ENCODE measurements at regions not wholly inside any gene's neighbourhood (a gene's known extent, or its start where the extent isn't known, plus 50 kb on each side); places are given as distances from the start of the nearest gene placed in this dataset.

- Histone ChIP-seq H3K36me3 (ENCODE audit: control insufficient read depth, insufficient read depth, low read length) (no peaks in the 10 kb centered on the region), H4K8ac (ENCODE audit: low read depth, low read length) (no peak overlapping the region), H3K4ac (ENCODE audit: low read depth, low read length) (no peak overlapping the region)
Observed at GRCh38 chr11:25769287-25769686, 562.6 kb upstream of the ANO3 start.

GRCh38 chr11:25771605-25772004 lies 560.3 kb upstream of the ANO3 start:
- Histone ChIP-seq H2BK5ac (ENCODE audit: low read length) (no peak overlapping the region), H3K79me1 (ENCODE audit: low read length) (no peaks in the 10 kb centered on the region), H3K4me2 (ENCODE audit: low read length) (no peak overlapping the region), H2BK120ac (ENCODE audit: low read depth, low read length) (no peak overlapping the region), H3K4me3 (ENCODE audit: low read length) (no peak overlapping the region), H3K23ac (ENCODE audit: low read length) (no peak overlapping the region), H3K27ac (ENCODE audit: low read depth, low read length) (no peak overlapping the region), H3K4me1 (ENCODE audit: control insufficient read depth, low read depth, low read length) (no peaks in the 10 kb centered on the region), H2BK15ac (replicated peaks; ENCODE audit: low read depth) (no peak overlapping the region), H3K56ac (ENCODE audit: low read length) (no peak overlapping the region), H4K5ac (ENCODE audit: low read length) (no peak overlapping the region), H3K36me3 (ENCODE audit: control insufficient read depth, insufficient read depth, low read length) (no peaks in the 10 kb centered on the region), H3K27me3 (ENCODE audit: insufficient read depth, low read length, poor library complexity) (no peaks in the 10 kb centered on the region), H3K18ac (ENCODE audit: low read length) (no peak overlapping the region), H3K79me2 (ENCODE audit: control insufficient read depth, insufficient read depth, low read length) (no peaks in the 10 kb centered on the region), H3K4ac (ENCODE audit: low read depth, low read length) (no peak overlapping the region), H2AK5ac (ENCODE audit: low read length) (no peak overlapping the region), H4K8ac (ENCODE audit: low read depth, low read length) (no peak overlapping the region), H3K9ac (ENCODE audit: low read length) (no peak overlapping the region)
- no CpG with 5 or more reads among the region's 4 CpGs for WGBS (ENCODE audit: extremely low coverage, insufficient coverage, low lambda C conversion rate)
- DNase-seq, result no peak

More at GRCh38 chr11:25769287-25769686, 562.6 kb upstream of the ANO3 start:
- no peak overlapping the region for H3K4me2 ChIP-seq (ENCODE audit: low read length)
- DNase-seq, result no peak
- WGBS (ENCODE audit: extremely low coverage, insufficient coverage, low lambda C conversion rate), result no CpG with 5 or more reads among the region's 3 CpGs
- no peak overlapping the region for H2BK120ac ChIP-seq (ENCODE audit: low read depth, low read length)
- H2AK5ac ChIP-seq (ENCODE audit: low read length), result no peak overlapping the region
- no peak overlapping the region for H4K5ac ChIP-seq (ENCODE audit: low read length)
- no peaks in the 10 kb centered on the region for H3K79me2 ChIP-seq (ENCODE audit: control insufficient read depth, insufficient read depth, low read length)
- H3K4me1 ChIP-seq (ENCODE audit: control insufficient read depth, low read depth, low read length), result no peaks in the 10 kb centered on the region
- no peak overlapping the region for H2BK5ac ChIP-seq (ENCODE audit: low read length)
- H3K9ac ChIP-seq (ENCODE audit: low read length), result no peak overlapping the region
- H2BK15ac ChIP-seq (replicated peaks; ENCODE audit: low read depth), result no peak overlapping the region
- no peak overlapping the region for H3K27ac ChIP-seq (ENCODE audit: low read depth, low read length)
- H3K79me1 ChIP-seq (ENCODE audit: low read length), result no peaks in the 10 kb centered on the region
- H3K23ac ChIP-seq (ENCODE audit: low read length), result no peak overlapping the region
- no peak overlapping the region for H3K18ac ChIP-seq (ENCODE audit: low read length)
- no peak overlapping the region for H3K56ac ChIP-seq (ENCODE audit: low read length)
- no peak overlapping the region for H3K4me3 ChIP-seq (ENCODE audit: low read length)
- H3K27me3 ChIP-seq (ENCODE audit: insufficient read depth, low read length, poor library complexity), result no peaks in the 10 kb centered on the region

GRCh38 chr11:25775603-25776002 lies 556.3 kb upstream of the ANO3 start:
- Histone ChIP-seq H4K8ac (ENCODE audit: low read depth, low read length) (no peak overlapping the region), H3K9ac (ENCODE audit: low read length) (no peak overlapping the region), H3K23ac (ENCODE audit: low read length) (no peak overlapping the region), H3K4me3 (ENCODE audit: low read length) (no peak overlapping the region), H3K4me1 (ENCODE audit: control insufficient read depth, low read depth, low read length) (no peaks in the 10 kb centered on the region), H3K18ac (ENCODE audit: low read length) (no peak overlapping the region), H3K36me3 (ENCODE audit: control insufficient read depth, insufficient read depth, low read length) (no peaks in the 10 kb centered on the region), H2BK5ac (ENCODE audit: low read length) (no peak overlapping the region), H4K5ac (ENCODE audit: low read length) (no peak overlapping the region), H2BK120ac (ENCODE audit: low read depth, low read length) (no peak overlapping the region), H3K79me1 (ENCODE audit: low read length) (no peaks in the 10 kb centered on the region), H3K27me3 (ENCODE audit: insufficient read depth, low read length, poor library complexity) (no peaks in the 10 kb centered on the region), H3K4me2 (ENCODE audit: low read length) (no peak overlapping the region), H3K56ac (ENCODE audit: low read length) (no peak overlapping the region), H3K79me2 (ENCODE audit: control insufficient read depth, insufficient read depth, low read length) (no peaks in the 10 kb centered on the region), H3K4ac (ENCODE audit: low read depth, low read length) (no peak overlapping the region), H3K27ac (ENCODE audit: low read depth, low read length) (no peak overlapping the region), H2AK5ac (ENCODE audit: low read length) (no peak overlapping the region), H2BK15ac (replicated peaks; ENCODE audit: low read depth) (no peak overlapping the region)
- DNase-seq, result no peak
- no CpG with 5 or more reads among the region's 1 CpG for WGBS (ENCODE audit: extremely low coverage, insufficient coverage, low lambda C conversion rate)

GRCh38 chr11:25776238-25776637 lies 555.7 kb upstream of the ANO3 start:
- Histone ChIP-seq H3K4me2 (ENCODE audit: low read length) (no peak overlapping the region), H2BK15ac (replicated peaks; ENCODE audit: low read depth) (no peak overlapping the region), H3K4ac (ENCODE audit: low read depth, low read length) (no peak overlapping the region), H3K4me3 (ENCODE audit: low read length) (no peak overlapping the region), H4K8ac (ENCODE audit: low read depth, low read length) (no peak overlapping the region), H4K5ac (ENCODE audit: low read length) (no peak overlapping the region), H3K4me1 (ENCODE audit: control insufficient read depth, low read depth, low read length) (no peaks in the 10 kb centered on the region), H3K79me1 (ENCODE audit: low read length) (no peaks in the 10 kb centered on the region), H2AK5ac (ENCODE audit: low read length) (no peak overlapping the region), H3K56ac (ENCODE audit: low read length) (no peak overlapping the region), H2BK5ac (ENCODE audit: low read length) (no peak overlapping the region), H3K36me3 (ENCODE audit: control insufficient read depth, insufficient read depth, low read length) (no peaks in the 10 kb centered on the region), H3K27me3 (ENCODE audit: insufficient read depth, low read length, poor library complexity) (no peaks in the 10 kb centered on the region), H3K18ac (ENCODE audit: low read length) (no peak overlapping the region), H3K79me2 (ENCODE audit: control insufficient read depth, insufficient read depth, low read length) (no peaks in the 10 kb centered on the region), H3K23ac (ENCODE audit: low read length) (no peak overlapping the region), H2BK120ac (ENCODE audit: low read depth, low read length) (no peak overlapping the region), H3K27ac (ENCODE audit: low read depth, low read length) (no peak overlapping the region), H3K9ac (ENCODE audit: low read length) (no peak overlapping the region)
- no CpG with 5 or more reads among the region's 1 CpG for WGBS (ENCODE audit: extremely low coverage, insufficient coverage, low lambda C conversion rate)
- DNase-seq, result no peak

DNA sequence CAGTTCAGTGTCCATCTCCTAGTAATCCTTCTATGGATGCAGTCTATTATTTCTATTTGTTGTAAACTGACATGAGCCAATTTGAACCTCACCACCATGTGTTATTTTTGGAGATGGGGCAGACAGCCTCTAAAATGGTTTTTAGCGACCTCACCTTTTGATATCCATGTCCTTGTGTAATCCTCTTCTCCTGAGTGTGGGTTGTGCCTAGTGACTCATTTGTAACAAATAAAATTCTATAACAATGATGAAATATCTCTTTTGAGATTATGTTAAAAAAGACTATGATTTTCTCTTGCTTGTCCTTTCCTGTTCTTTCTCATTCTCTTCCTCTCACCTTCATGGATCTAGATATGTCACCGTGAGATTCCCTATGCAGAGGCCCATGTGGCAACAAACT lies 554.6 kb upstream of the ANO3 start:
- no peak for DNase-seq
- no peak overlapping the region for H3K4ac ChIP-seq (ENCODE audit: low read depth, low read length)
- no peak overlapping the region for H3K4me2 ChIP-seq (ENCODE audit: low read length)
- no peak overlapping the region for H3K23ac ChIP-seq (ENCODE audit: low read length)
- H2BK15ac ChIP-seq (replicated peaks; ENCODE audit: low read depth), result no peak overlapping the region
- no peak overlapping the region for H2BK5ac ChIP-seq (ENCODE audit: low read length)
- H3K4me3 ChIP-seq (ENCODE audit: low read length), result no peak overlapping the region
- H3K36me3 ChIP-seq (ENCODE audit: control insufficient read depth, insufficient read depth, low read length), result no peaks in the 10 kb centered on the region
- no peak overlapping the region for H2AK5ac ChIP-seq (ENCODE audit: low read length)
- no peak overlapping the region for H3K56ac ChIP-seq (ENCODE audit: low read length)
- H2BK120ac ChIP-seq (ENCODE audit: low read depth, low read length), result no peak overlapping the region
- H3K9ac ChIP-seq (ENCODE audit: low read length), result no peak overlapping the region
- no peak overlapping the region for H4K8ac ChIP-seq (ENCODE audit: low read depth, low read length)
- no peaks in the 10 kb centered on the region for H3K27me3 ChIP-seq (ENCODE audit: insufficient read depth, low read length, poor library complexity)
- no peaks in the 10 kb centered on the region for H3K79me2 ChIP-seq (ENCODE audit: control insufficient read depth, insufficient read depth, low read length)
- H3K18ac ChIP-seq (ENCODE audit: low read length), result no peak overlapping the region
- H3K27ac ChIP-seq (ENCODE audit: low read depth, low read length), result no peak overlapping the region
- no peaks in the 10 kb centered on the region for H3K79me1 ChIP-seq (ENCODE audit: low read length)
- H4K5ac ChIP-seq (ENCODE audit: low read length), result no peak overlapping the region
- no peaks in the 10 kb centered on the region for H3K4me1 ChIP-seq (ENCODE audit: control insufficient read depth, low read depth, low read length)
- WGBS (ENCODE audit: extremely low coverage, insufficient coverage, low lambda C conversion rate), result no CpG with 5 or more reads among the region's 2 CpGs

GRCh38 chr11:25779033-25779432 lies 552.9 kb upstream of the ANO3 start:
- H3K27me3 ChIP-seq (ENCODE audit: insufficient read depth, low read length, poor library complexity), result no peaks in the 10 kb centered on the region
- no peak overlapping the region for H2BK15ac ChIP-seq (replicated peaks; ENCODE audit: low read depth)
- H4K8ac ChIP-seq (ENCODE audit: low read depth, low read length), result no peak overlapping the region
- no peak overlapping the region for H3K23ac ChIP-seq (ENCODE audit: low read length)
- H3K4me1 ChIP-seq (ENCODE audit: control insufficient read depth, low read depth, low read length), result no peaks in the 10 kb centered on the region
- no peak overlapping the region for H2BK120ac ChIP-seq (ENCODE audit: low read depth, low read length)
- H3K4me3 ChIP-seq (ENCODE audit: low read length), result no peak overlapping the region
- no peak overlapping the region for H4K5ac ChIP-seq (ENCODE audit: low read length)
- H3K18ac ChIP-seq (ENCODE audit: low read length), result no peak overlapping the region
- no peaks in the 10 kb centered on the region for H3K79me2 ChIP-seq (ENCODE audit: control insufficient read depth, insufficient read depth, low read length)
- no peak for DNase-seq
- H2AK5ac ChIP-seq (ENCODE audit: low read length), result no peak overlapping the region
- no peak overlapping the region for H3K4ac ChIP-seq (ENCODE audit: low read depth, low read length)
- no peaks in the 10 kb centered on the region for H3K79me1 ChIP-seq (ENCODE audit: low read length)
- H2BK5ac ChIP-seq (ENCODE audit: low read length), result no peak overlapping the region
- no CpG with 5 or more reads among the region's 1 CpG for WGBS (ENCODE audit: extremely low coverage, insufficient coverage, low lambda C conversion rate)
- no peaks in the 10 kb centered on the region for H3K36me3 ChIP-seq (ENCODE audit: control insufficient read depth, insufficient read depth, low read length)
- H3K9ac ChIP-seq (ENCODE audit: low read length), result no peak overlapping the region
- H3K4me2 ChIP-seq (ENCODE audit: low read length), result no peak overlapping the region
- H3K56ac ChIP-seq (ENCODE audit: low read length), result no peak overlapping the region
- no peak overlapping the region for H3K27ac ChIP-seq (ENCODE audit: low read depth, low read length)

Data from mesendoderm (in vitro differentiated cells).